ENCODE measurements at regions not wholly inside any gene's neighbourhood (a gene's known extent, or its start where the extent isn't known, plus 50 kb on each side); places are given as distances from the start of the nearest gene placed in this dataset.

GRCh38 chr2:66957677-66958076 lies 439.5 kb upstream of the ETAA1 start:
- ATAC-seq (ENCODE audit: low FRiP score) (peak; percentile 25), DNase-seq (ENCODE audit: low spot score) (no peak)
- TF ChIP-seq CTCF (IDR thresholded peaks at IDR 0.05), result no peak

GRCh38 chr2:66960161-66960560 lies 437.0 kb upstream of the ETAA1 start:
- no peak for TF ChIP-seq CTCF (IDR thresholded peaks at IDR 0.05)
- no peak for ATAC-seq (ENCODE audit: low FRiP score)
- DNase-seq (ENCODE audit: low spot score), result no peak

- ATAC-seq (ENCODE audit: low FRiP score) (no peak), DNase-seq (ENCODE audit: low spot score) (no peak)
- TF ChIP-seq CTCF (IDR thresholded peaks at IDR 0.05), result no peak
Observed at GRCh38 chr2:66962716-66963115, 434.4 kb upstream of the ETAA1 start.

- ATAC-seq (ENCODE audit: low FRiP score) (no peak), DNase-seq (ENCODE audit: low spot score) (no peak)
- TF ChIP-seq CTCF (IDR thresholded peaks at IDR 0.05), result no peak
Observed at GRCh38 chr2:66966631-66967030, 430.5 kb upstream of the ETAA1 start.

GRCh38 chr2:66968946-66969345 lies 428.2 kb upstream of the ETAA1 start:
- TF ChIP-seq CTCF (IDR thresholded peaks at IDR 0.05), result no peak
- ATAC-seq (ENCODE audit: low FRiP score) (no peak), DNase-seq (ENCODE audit: low spot score) (no peak)

- TF ChIP-seq CTCF (IDR thresholded peaks at IDR 0.05), result no peak
- DNase-seq (ENCODE audit: low spot score), result no peak
Observed at GRCh38 chr2:66981074-66981473, 416.1 kb upstream of the ETAA1 start.

GRCh38 chr2:66982766-66983165 lies 414.4 kb upstream of the ETAA1 start:
- ATAC-seq (ENCODE audit: low FRiP score), result no peak
- DNase-seq (ENCODE audit: low spot score), result no peak
- no peak for TF ChIP-seq CTCF (IDR thresholded peaks at IDR 0.05)

More at GRCh38 chr2:66981074-66981473, 416.1 kb upstream of the ETAA1 start:
- no peak for ATAC-seq (ENCODE audit: low FRiP score)
